ENCODE measurements at regions not wholly inside any gene's neighbourhood (a gene's known extent, or its start where the extent isn't known, plus 50 kb on each side); places are given as distances from the start of the nearest gene placed in this dataset.

GRCh38 chr13:44750630-44751029, 174.5 kb upstream of the TSC22D1 start:
- Histone ChIP-seq H3K27me3 (ENCODE audit: control insufficient read depth in 4 of 4, insufficient read depth in 4 of 4, low read length in 3 of 4) (no peaks in the 10 kb centered on the region), H3K9ac (ENCODE audit: low read depth in 1 of 2, low read length in 2 of 2) (no peak overlapping the region), H3K36me3 (ENCODE audit: control insufficient read depth in 4 of 4, insufficient read depth in 3 of 4, low read depth in 1 of 4, low read length in 3 of 4) (no peaks in the 10 kb centered on the region), H3K9me3 (ENCODE audit: control insufficient read depth in 4 of 4, low read length in 3 of 4) (no peaks in the 10 kb centered on the region), H3K4me3 (ENCODE audit: low read depth in 1 of 3, low read length in 3 of 3) (no peak overlapping the region), H3K4me1 (ENCODE audit: control insufficient read depth in 4 of 4, insufficient read depth in 4 of 4, low read length in 3 of 4) (no peaks in the 10 kb centered on the region), H3K27ac (ENCODE audit: low read depth in 1 of 2, low read length in 2 of 2) (no peak overlapping the region)
- DNase-seq (ENCODE audit: low spot score) = no peak
- no peak for TF ChIP-seq SP1 (IDR thresholded peaks at IDR 0.05)
- TF ChIP-seq ATF3 (IDR thresholded peaks at IDR 0.05) = no peak
- no peak for TF ChIP-seq FOXA2 (IDR thresholded peaks at IDR 0.05)
- TF ChIP-seq GABPA (IDR thresholded peaks at IDR 0.05 in 1 of 2, conservative IDR thresholded peaks at IDR 0.05 in 1 of 2) = no peak
- TF ChIP-seq HNF4G (IDR thresholded peaks at IDR 0.05) = no peak
- TF ChIP-seq HNF4A (conservative IDR thresholded peaks at IDR 0.05) = no peak
- WGBS = 75% methylated on average over 1 of the region's 1 CpG

DNA sequence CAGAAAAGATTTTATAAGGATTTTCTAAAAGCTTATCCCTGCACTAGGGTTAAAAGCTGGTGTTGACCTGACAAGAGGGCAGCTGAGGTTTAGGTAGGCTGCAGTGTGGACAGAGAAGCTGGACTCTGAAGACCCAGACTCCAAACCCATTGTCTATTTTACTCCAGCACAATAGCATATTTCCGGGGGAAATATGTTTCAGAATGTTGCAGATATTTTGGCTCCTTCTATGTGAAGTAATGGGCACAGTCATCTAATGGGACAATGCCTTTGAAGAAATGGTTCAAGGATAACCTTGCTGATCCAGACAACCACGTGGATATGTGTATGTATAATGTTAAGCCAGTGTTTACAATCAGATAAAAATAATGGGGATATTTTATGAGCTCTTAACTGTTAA, 173.8 kb upstream of the TSC22D1 start:
- Histone ChIP-seq H3K4me1 (ENCODE audit: control insufficient read depth in 4 of 4, insufficient read depth in 4 of 4, low read length in 3 of 4) (no peaks in the 10 kb centered on the region), H3K9me3 (ENCODE audit: control insufficient read depth in 4 of 4, low read length in 3 of 4) (no peaks in the 10 kb centered on the region), H3K27ac (ENCODE audit: low read depth in 1 of 2, low read length in 2 of 2) (no peak overlapping the region), H3K4me3 (ENCODE audit: low read depth in 1 of 3, low read length in 3 of 3) (no peak overlapping the region), H3K9ac (ENCODE audit: low read depth in 1 of 2, low read length in 2 of 2) (no peak overlapping the region), H3K27me3 (ENCODE audit: control insufficient read depth in 4 of 4, insufficient read depth in 4 of 4, low read length in 3 of 4) (no peaks in the 10 kb centered on the region), H3K36me3 (ENCODE audit: control insufficient read depth in 4 of 4, insufficient read depth in 3 of 4, low read depth in 1 of 4, low read length in 3 of 4) (no peaks in the 10 kb centered on the region)
- 51% methylated on average over 2 of the region's 2 CpGs for WGBS
- no peak for DNase-seq (ENCODE audit: low spot score)
- TF ChIP-seq SP1 (IDR thresholded peaks at IDR 0.05) = no peak
- no peak for TF ChIP-seq RAD21 (IDR thresholded peaks at IDR 0.05)
- no peak for TF ChIP-seq GABPA (IDR thresholded peaks at IDR 0.05 in 1 of 2, conservative IDR thresholded peaks at IDR 0.05 in 1 of 2)
- TF ChIP-seq, protein P1, sequence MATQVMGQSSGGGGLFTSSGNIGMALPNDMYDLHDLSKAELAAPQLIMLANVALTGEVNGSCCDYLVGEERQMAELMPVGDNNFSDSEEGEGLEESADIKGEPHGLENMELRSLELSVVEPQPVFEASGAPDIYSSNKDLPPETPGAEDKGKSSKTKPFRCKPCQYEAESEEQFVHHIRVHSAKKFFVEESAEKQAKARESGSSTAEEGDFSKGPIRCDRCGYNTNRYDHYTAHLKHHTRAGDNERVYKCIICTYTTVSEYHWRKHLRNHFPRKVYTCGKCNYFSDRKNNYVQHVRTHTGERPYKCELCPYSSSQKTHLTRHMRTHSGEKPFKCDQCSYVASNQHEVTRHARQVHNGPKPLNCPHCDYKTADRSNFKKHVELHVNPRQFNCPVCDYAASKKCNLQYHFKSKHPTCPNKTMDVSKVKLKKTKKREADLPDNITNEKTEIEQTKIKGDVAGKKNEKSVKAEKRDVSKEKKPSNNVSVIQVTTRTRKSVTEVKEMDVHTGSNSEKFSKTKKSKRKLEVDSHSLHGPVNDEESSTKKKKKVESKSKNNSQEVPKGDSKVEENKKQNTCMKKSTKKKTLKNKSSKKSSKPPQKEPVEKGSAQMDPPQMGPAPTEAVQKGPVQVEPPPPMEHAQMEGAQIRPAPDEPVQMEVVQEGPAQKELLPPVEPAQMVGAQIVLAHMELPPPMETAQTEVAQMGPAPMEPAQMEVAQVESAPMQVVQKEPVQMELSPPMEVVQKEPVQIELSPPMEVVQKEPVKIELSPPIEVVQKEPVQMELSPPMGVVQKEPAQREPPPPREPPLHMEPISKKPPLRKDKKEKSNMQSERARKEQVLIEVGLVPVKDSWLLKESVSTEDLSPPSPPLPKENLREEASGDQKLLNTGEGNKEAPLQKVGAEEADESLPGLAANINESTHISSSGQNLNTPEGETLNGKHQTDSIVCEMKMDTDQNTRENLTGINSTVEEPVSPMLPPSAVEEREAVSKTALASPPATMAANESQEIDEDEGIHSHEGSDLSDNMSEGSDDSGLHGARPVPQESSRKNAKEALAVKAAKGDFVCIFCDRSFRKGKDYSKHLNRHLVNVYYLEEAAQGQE (IDR thresholded peaks at IDR 0.05) = no peak
- no peak for TF ChIP-seq FOXA2 (IDR thresholded peaks at IDR 0.05)
- no peak for TF ChIP-seq NR2F2 (IDR thresholded peaks at IDR 0.05)
- no peak for TF ChIP-seq RXRA (IDR thresholded peaks at IDR 0.05)
- TF ChIP-seq JUND (IDR thresholded peaks at IDR 0.05) = no peak

DNA sequence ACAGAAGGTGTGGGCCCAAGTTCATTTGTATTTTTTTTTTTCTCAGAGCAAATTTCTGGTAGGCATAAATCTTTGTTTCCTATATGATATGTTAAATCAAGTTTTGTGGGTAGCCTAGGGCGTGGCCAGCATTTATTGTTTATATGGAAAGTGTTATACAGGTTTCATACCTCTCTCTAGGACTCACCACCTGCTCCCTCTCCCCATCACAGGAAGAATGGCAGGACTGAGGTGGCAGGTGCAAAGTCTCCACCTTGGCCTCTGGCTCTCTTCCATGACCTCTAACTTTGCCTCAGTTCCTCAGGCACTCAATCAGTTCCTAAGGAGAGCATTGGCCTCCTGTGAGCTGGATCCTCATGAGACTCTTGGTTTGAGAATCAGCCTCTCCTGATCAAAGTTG, 172.3 kb upstream of the TSC22D1 start:
- no peaks in the 10 kb centered on the region for H3K4me1 ChIP-seq (ENCODE audit: control insufficient read depth in 4 of 4, insufficient read depth in 4 of 4, low read length in 3 of 4)
- H3K9ac ChIP-seq (ENCODE audit: low read depth in 1 of 2, low read length in 2 of 2) = no peak overlapping the region
- WGBS = 86% methylated on average over 1 of the region's 1 CpG
- no peaks in the 10 kb centered on the region for H3K36me3 ChIP-seq (ENCODE audit: control insufficient read depth in 4 of 4, insufficient read depth in 3 of 4, low read depth in 1 of 4, low read length in 3 of 4)
- no peaks in the 10 kb centered on the region for H3K27me3 ChIP-seq (ENCODE audit: control insufficient read depth in 4 of 4, insufficient read depth in 4 of 4, low read length in 3 of 4)
- H3K4me3 ChIP-seq (ENCODE audit: low read depth in 1 of 3, low read length in 3 of 3) = no peak overlapping the region
- no peak for DNase-seq (ENCODE audit: low spot score)
- H3K27ac ChIP-seq (ENCODE audit: low read depth in 1 of 2, low read length in 2 of 2) = no peak overlapping the region
- no peaks in the 10 kb centered on the region for H3K9me3 ChIP-seq (ENCODE audit: control insufficient read depth in 4 of 4, low read length in 3 of 4)
- TF ChIP-seq FOXA2 (IDR thresholded peaks at IDR 0.05) (no peak), HNF4G (IDR thresholded peaks at IDR 0.05) (no peak), SP1 (IDR thresholded peaks at IDR 0.05) (no peak), GABPA (IDR thresholded peaks at IDR 0.05 in 1 of 2, conservative IDR thresholded peaks at IDR 0.05 in 1 of 2) (no peak), FOXA1 (IDR thresholded peaks at IDR 0.05) (no peak), NR2F2 (IDR thresholded peaks at IDR 0.05) (no peak), ATF3 (IDR thresholded peaks at IDR 0.05) (no peak), RAD21 (IDR thresholded peaks at IDR 0.05) (no peak), TAF1 (conservative IDR thresholded peaks at IDR 0.05) (no peak), ZBTB33 (IDR thresholded peaks at IDR 0.05) (no peak), JUND (IDR thresholded peaks at IDR 0.05) (no peak), YY1 (IDR thresholded peaks at IDR 0.05) (no peak), RXRA (IDR thresholded peaks at IDR 0.05) (no peak), CTCF (IDR thresholded peaks at IDR 0.05; ENCODE audit: low read depth, low read length, missing input control) (no peak), HNF4A (conservative IDR thresholded peaks at IDR 0.05) (no peak), EGR1 (IDR thresholded peaks at IDR 0.05; ENCODE audit: low read depth in 2 of 2) (no peak)
- TF ChIP-seq, protein P2, sequence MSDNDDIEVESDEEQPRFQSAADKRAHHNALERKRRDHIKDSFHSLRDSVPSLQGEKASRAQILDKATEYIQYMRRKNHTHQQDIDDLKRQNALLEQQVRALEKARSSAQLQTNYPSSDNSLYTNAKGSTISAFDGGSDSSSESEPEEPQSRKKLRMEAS (IDR thresholded peaks at IDR 0.05) = no peak

Data from liver (tissue), 8 donors.